SH-SY5Y (cell line): ENCODE measurements at regions not wholly inside any gene's neighbourhood (a gene's known extent, or its start where the extent isn't known, plus 50 kb on each side); places are given as distances from the start of the nearest gene placed in this dataset.

Source experiments
- GATA2 ChIP-seq: IDR thresholded peaks from 2 replicates; pipeline ENCODE4 v1.6.1; 2011; ENCODE audit warnings: mild to moderate bottlenecking, low read depth, low read length
- GATA3 ChIP-seq: IDR thresholded peaks from 2 replicates; pipeline ENCODE4 v1.6.1; 2011; ENCODE audit warnings: low read depth, mild to moderate bottlenecking, low read length, moderate library complexity

- TF ChIP-seq GATA2 (no peak), GATA3 (no peak)
Observed at GRCh38 chr2:206855585-206856433, 83.5 kb upstream of the CPO start.
